DMS79 treated with DMSO at 0.1 percent for 48 hours (cell line): ENCODE measurements at regions not wholly inside any gene's neighbourhood (a gene's known extent, or its start where the extent isn't known, plus 50 kb on each side); places are given as distances from the start of the nearest gene placed in this dataset.
"Not testable (repeated sequence)": the region's sequence is repeated elsewhere in the genome, so short reads cannot be mapped to it uniquely, and the experiment has no call there.

Experiments
- DNase-seq: peaks from one replicate; lab custom pipeline; 2025; lab: John Stamatoyannopoulos, UW

GRCh38 chr16:66095676-66096075 is 270.8 kb upstream of the CDH5 start:
- DNase-seq = no peak

GRCh38 chr16:66093191-66093590 is 273.3 kb upstream of the CDH5 start:
- DNase-seq = no peak

GRCh38 chr16:66091471-66091891 is 275.0 kb upstream of the CDH5 start:
- DNase-seq = no peak

- DNase-seq = no peak
These were observed 277.8 kb upstream of the CDH5 start for GRCh38 chr16:66088681-66089080.

GRCh38 chr16:66087308-66087707 is 279.2 kb upstream of the CDH5 start:
- DNase-seq = no peak

GRCh38 chr16:66085651-66086050 is 280.8 kb upstream of the CDH5 start:
- no peak for DNase-seq

- not testable (repeated sequence) for DNase-seq
These were observed 281.8 kb upstream of the CDH5 start for GRCh38 chr16:66084731-66085130.

GRCh38 chr16:66084306-66084705 is 282.2 kb upstream of the CDH5 start:
- DNase-seq = no peak

- DNase-seq = no peak
These were observed 283.3 kb upstream of the CDH5 start for GRCh38 chr16:66083171-66083570.

GRCh38 chr16:66082424-66082823 is 284.1 kb upstream of the CDH5 start:
- no peak for DNase-seq

GRCh38 chr16:66081775-66082366 is 284.6 kb upstream of the CDH5 start:
- no peak for DNase-seq

GRCh38 chr16:66079671-66080334 is 286.7 kb upstream of the CDH5 start:
- DNase-seq = no peak

GRCh38 chr16:66070140-66070917 is 296.2 kb upstream of the CDH5 start:
- DNase-seq = peak; percentile 72

- DNase-seq = no peak
These were observed 296.9 kb upstream of the CDH5 start for GRCh38 chr16:66069587-66069986.

GRCh38 chr16:66066404-66066803 is 300.1 kb upstream of the CDH5 start:
- no peak for DNase-seq

GRCh38 chr16:66065925-66066324 is 300.6 kb upstream of the CDH5 start:
- DNase-seq = no peak

GRCh38 chr16:66064801-66065530 is 301.5 kb upstream of the CDH5 start:
- DNase-seq = no peak

- DNase-seq = no peak
These were observed 307.7 kb upstream of the CDH5 start for GRCh38 chr16:66058832-66059231.

GRCh38 chr16:66058172-66058691 is 308.3 kb upstream of the CDH5 start:
- peak; percentile 38 for DNase-seq

- no peak for DNase-seq
These were observed 309.4 kb upstream of the CDH5 start for GRCh38 chr16:66057057-66057456.

GRCh38 chr16:66054095-66054494 is 312.4 kb upstream of the CDH5 start:
- no peak for DNase-seq

GRCh38 chr16:66052745-66053144 is 313.7 kb upstream of the CDH5 start:
- no peak for DNase-seq
